ENCODE measurements at regions not wholly inside any gene's neighbourhood (a gene's known extent, or its start where the extent isn't known, plus 50 kb on each side); places are given as distances from the start of the nearest gene placed in this dataset.

DNA sequence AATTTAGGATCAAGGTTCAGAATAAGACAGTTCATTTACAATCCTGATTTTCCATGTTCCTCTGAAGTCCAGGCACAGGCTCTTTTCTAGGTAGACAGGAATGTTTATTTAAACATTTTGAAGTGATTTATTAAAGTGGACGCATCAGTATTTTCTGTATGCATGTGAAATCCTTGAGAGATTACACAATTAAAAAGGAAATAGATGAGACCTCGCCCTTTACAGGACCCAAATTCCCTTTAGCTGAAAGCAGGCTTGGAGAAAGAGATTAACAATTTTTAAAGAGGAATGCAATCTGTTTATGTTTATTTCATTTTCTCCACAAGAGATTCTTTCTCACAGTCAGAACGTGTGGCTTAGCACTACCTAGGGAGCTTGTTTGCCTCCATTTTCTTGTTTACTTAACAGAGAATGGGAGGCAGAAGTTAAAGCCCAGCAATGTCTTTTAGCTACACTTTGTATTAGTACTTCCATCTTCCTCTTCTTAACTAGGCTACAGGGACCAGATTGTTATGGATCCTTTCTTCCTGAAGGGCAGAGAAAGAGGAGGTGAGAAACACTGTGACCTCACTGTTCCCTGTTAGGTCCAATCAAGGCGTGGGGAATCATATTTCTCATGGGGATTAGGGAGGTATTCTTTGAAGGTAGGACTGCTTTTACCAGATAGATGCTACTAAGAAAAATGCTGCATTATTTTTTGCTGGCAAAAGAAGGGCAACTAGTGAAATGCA is 416.0 kb downstream of the SH3GL2 start:
- TF ChIP-seq, protein P1, sequence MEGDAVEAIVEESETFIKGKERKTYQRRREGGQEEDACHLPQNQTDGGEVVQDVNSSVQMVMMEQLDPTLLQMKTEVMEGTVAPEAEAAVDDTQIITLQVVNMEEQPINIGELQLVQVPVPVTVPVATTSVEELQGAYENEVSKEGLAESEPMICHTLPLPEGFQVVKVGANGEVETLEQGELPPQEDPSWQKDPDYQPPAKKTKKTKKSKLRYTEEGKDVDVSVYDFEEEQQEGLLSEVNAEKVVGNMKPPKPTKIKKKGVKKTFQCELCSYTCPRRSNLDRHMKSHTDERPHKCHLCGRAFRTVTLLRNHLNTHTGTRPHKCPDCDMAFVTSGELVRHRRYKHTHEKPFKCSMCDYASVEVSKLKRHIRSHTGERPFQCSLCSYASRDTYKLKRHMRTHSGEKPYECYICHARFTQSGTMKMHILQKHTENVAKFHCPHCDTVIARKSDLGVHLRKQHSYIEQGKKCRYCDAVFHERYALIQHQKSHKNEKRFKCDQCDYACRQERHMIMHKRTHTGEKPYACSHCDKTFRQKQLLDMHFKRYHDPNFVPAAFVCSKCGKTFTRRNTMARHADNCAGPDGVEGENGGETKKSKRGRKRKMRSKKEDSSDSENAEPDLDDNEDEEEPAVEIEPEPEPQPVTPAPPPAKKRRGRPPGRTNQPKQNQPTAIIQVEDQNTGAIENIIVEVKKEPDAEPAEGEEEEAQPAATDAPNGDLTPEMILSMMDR (IDR thresholded peaks at IDR 0.05; ENCODE audit: low read length) = no peak
- TF ChIP-seq EZH2phosphoT487 (IDR thresholded peaks at IDR 0.05; ENCODE audit: low read length) = no peak
- no peak for TF ChIP-seq EZH2 (optimal IDR thresholded peaks at IDR 0.05; ENCODE audit: low read depth, low read length)

Data from MM.1S (cell line).